Neuronal stem cell (in vitro differentiated cells): ENCODE measurements at regions not wholly inside any gene's neighbourhood (a gene's known extent, or its start where the extent isn't known, plus 50 kb on each side); places are given as distances from the start of the nearest gene placed in this dataset.
"Not testable (repeated sequence)": the region's sequence is repeated elsewhere in the genome, so short reads cannot be mapped to it uniquely, and the experiment has no call there.

Experiments used
- DNase-seq: peaks from one replicate; pipeline ENCODE4 v3.0.0-alpha.2; 2013; ENCODE audit warnings: low spot score
- H2AFZ ChIP-seq: one replicate; pipeline ENCODE4 v1.6.1; 2013; ENCODE audit warnings: mild to moderate bottlenecking, low read length, inconsistent platforms
- H2AK5ac ChIP-seq: 2 replicates; pipeline ENCODE4 v1.6.1; 2013; ENCODE audit warnings: low read depth, mild to moderate bottlenecking, inconsistent platforms, low read length, moderate library complexity, mixed read lengths
- H2BK120ac ChIP-seq: 2 replicates; pipeline ENCODE4 v1.6.1; 2013; ENCODE audit warnings: low read depth, mild to moderate bottlenecking, inconsistent platforms, low read length, moderate library complexity, mixed read lengths
- H2BK12ac ChIP-seq: one replicate; pipeline ENCODE4 v1.6.1; 2013; ENCODE audit warnings: low read length, inconsistent platforms
- H2BK15ac ChIP-seq: 2 replicates; pipeline ENCODE4 v1.6.1; 2013; ENCODE audit warnings: mild to moderate bottlenecking, low read length, inconsistent platforms, mixed read lengths
- H2BK5ac ChIP-seq: one replicate; pipeline ENCODE4 v1.6.1; 2013; ENCODE audit warnings: inconsistent platforms, mild to moderate bottlenecking, low read length, moderate library complexity
- H3K14ac ChIP-seq: one replicate; pipeline ENCODE4 v1.6.1; 2013; ENCODE audit warnings: low read length, inconsistent platforms
- H3K18ac ChIP-seq: 2 replicates; pipeline ENCODE4 v1.6.1; 2013; ENCODE audit warnings: low read length, inconsistent platforms
- H3K23ac ChIP-seq: 2 replicates; pipeline ENCODE4 v1.6.1; 2013; ENCODE audit warnings: low read depth, mild to moderate bottlenecking, mixed read lengths, low read length, inconsistent platforms; ENCODE audit not compliant: poor library complexity
- H3K27ac ChIP-seq: replicated peaks from 3 replicates; pipeline ENCODE4 v1.5.1; 2013; ENCODE audit warnings: low read length, inconsistent platforms
- H3K27me3 ChIP-seq, 3 experiments: 2 replicates each; pipeline ENCODE4 v1.6.1; 2013; ENCODE audit warnings: low read length in 3 of 3, mild to moderate bottlenecking in 2 of 3, inconsistent platforms in 1 of 3, low read depth in 1 of 3, mixed read lengths in 1 of 3, moderate library complexity in 1 of 3; ENCODE audit not compliant: control insufficient read depth in 3 of 3, insufficient read depth in 3 of 3
- H3K36me3 ChIP-seq, 2 donors: replicated peaks in 1 of 2; 2 replicates each; pipeline ENCODE4 v1.6.1; 2013; ENCODE audit warnings: low read length in 2 of 2; ENCODE audit not compliant: control insufficient read depth in 2 of 2, insufficient read depth in 2 of 2
- H3K4ac ChIP-seq: 2 replicates; pipeline ENCODE4 v1.6.1; 2013; ENCODE audit warnings: inconsistent platforms, mild to moderate bottlenecking, low read length, moderate library complexity
- H3K4me1 ChIP-seq, 2 donors: 1 replicate in 1 of 2; 2 replicates in 1 of 2; pipeline ENCODE4 v1.6.1; 2013; ENCODE audit warnings: low read length in 2 of 2, low read depth in 1 of 2; ENCODE audit not compliant: control insufficient read depth in 2 of 2, insufficient read depth in 1 of 2
- H3K4me2 ChIP-seq: one replicate; pipeline ENCODE4 v1.6.1; 2013; ENCODE audit warnings: mild to moderate bottlenecking, low read length, inconsistent platforms; ENCODE audit not compliant: insufficient read depth, poor library complexity, severe bottlenecking
- H3K4me3 ChIP-seq, 2 donors: 2 replicates each; pipeline ENCODE4 v1.5.1; 2013; ENCODE audit warnings: low read length in 2 of 2, mild to moderate bottlenecking in 2 of 2, inconsistent platforms in 1 of 2, moderate library complexity in 1 of 2
- H3K79me1 ChIP-seq: one replicate; pipeline ENCODE4 v1.6.1; 2013; ENCODE audit warnings: low read depth, mild to moderate bottlenecking, inconsistent platforms, low read length, moderate library complexity
- H3K9ac ChIP-seq: one replicate; pipeline ENCODE4 v1.6.1; 2013; ENCODE audit warnings: mild to moderate bottlenecking, low read depth, low read length, inconsistent platforms; ENCODE audit not compliant: poor library complexity
- H3K9me3 ChIP-seq, 2 donors: replicated peaks in 1 of 2; 2 replicates each; pipeline versions ENCODE3 to v1.6.1; 2013; ENCODE audit warnings: low read length in 2 of 2, mild to moderate bottlenecking in 2 of 2, inconsistent platforms in 1 of 2, low read depth in 1 of 2, mixed read lengths in 1 of 2, moderate library complexity in 1 of 2; ENCODE audit not compliant: control insufficient read depth in 2 of 2, insufficient read depth in 1 of 2
- H4K8ac ChIP-seq: one replicate; pipeline ENCODE4 v1.6.1; 2013; ENCODE audit warnings: low read depth, mild to moderate bottlenecking, inconsistent platforms, low read length, moderate library complexity
- H4K91ac ChIP-seq: one replicate; pipeline ENCODE4 v1.6.1; 2013; ENCODE audit warnings: low read length, low read depth, mild to moderate bottlenecking, inconsistent platforms; ENCODE audit not compliant: poor library complexity
- WGBS, 2 donors: extraction: QIAGEN DNeasy Blood & Tissue Kit; methylation state at CpG; one replicate each; pipeline ENCODE4 v1.1.7; 2013; ENCODE audit warnings: missing lambda C conversion rate in 2 of 2, mixed read lengths in 1 of 2; ENCODE audit not compliant: insufficient read length in 2 of 2, insufficient replicate concordance in 1 of 2; ENCODE audit errors: extremely low coverage in 2 of 2; 5-methylcytosine and 5-hydroxymethylcytosine counted together

GRCh38 chr13:86357106-86357505, 557.9 kb upstream of the SLITRK6 start:
- no peaks in the 10 kb centered on the region for H3K9me3 ChIP-seq
- no peak overlapping the region for H3K4me3 ChIP-seq

GRCh38 chr13:86363749-86364148, 564.5 kb upstream of the SLITRK6 start:
- H2BK5ac ChIP-seq, H2AFZ ChIP-seq, H3K9ac ChIP-seq, H3K27me3 ChIP-seq, H3K27ac ChIP-seq, H3K4me2 ChIP-seq, H3K14ac ChIP-seq, H3K79me1 ChIP-seq, H2AK5ac ChIP-seq, H3K23ac ChIP-seq, H2BK12ac ChIP-seq, H3K18ac ChIP-seq, H4K8ac ChIP-seq, H2BK15ac ChIP-seq, H3K4me3 ChIP-seq, DNase-seq, H3K9me3 ChIP-seq, H4K91ac ChIP-seq, H3K4me1 ChIP-seq, H2BK120ac ChIP-seq, H3K4ac ChIP-seq, H3K36me3 ChIP-seq: not testable (repeated sequence)
- WGBS, 2 donors, result no CpG with 5 or more reads among the region's 5 CpGs

More at GRCh38 chr13:86357106-86357505, 557.9 kb upstream of the SLITRK6 start:
- H3K4ac ChIP-seq, result no peak overlapping the region
- H3K14ac ChIP-seq, result no peak overlapping the region
- H3K18ac ChIP-seq, result no peak overlapping the region
- whole genome bisulfite sequencing, 2 donors, result no CpG with 5 or more reads among the region's 1 CpG
- no peak overlapping the region for H2AK5ac ChIP-seq
- H3K79me1 ChIP-seq, result no peaks in the 10 kb centered on the region
- H4K8ac ChIP-seq, result no peak overlapping the region
- H2BK5ac ChIP-seq, result no peak overlapping the region
- H2BK120ac ChIP-seq, result no peak overlapping the region
- H4K91ac ChIP-seq, result no peak overlapping the region
- no peak overlapping the region for H3K27ac ChIP-seq
- no peak overlapping the region for H2BK12ac ChIP-seq
- H2AFZ ChIP-seq, result no peak overlapping the region
- H3K4me2 ChIP-seq, result no peak overlapping the region
- no peak overlapping the region for H3K9ac ChIP-seq
- H3K36me3 ChIP-seq, result no peaks in the 10 kb centered on the region
- H3K23ac ChIP-seq, result no peak overlapping the region
- no peak for DNase-seq
- H3K27me3 ChIP-seq, result no peaks in the 10 kb centered on the region
- H3K4me1 ChIP-seq, result no peaks in the 10 kb centered on the region
- no peak overlapping the region for H2BK15ac ChIP-seq

GRCh38 chr13:86368924-86369323, 569.7 kb upstream of the SLITRK6 start:
- no peaks in the 10 kb centered on the region for H3K9me3 ChIP-seq
- H2AFZ ChIP-seq, result no peak overlapping the region
- no peak overlapping the region for H3K4me2 ChIP-seq
- H3K14ac ChIP-seq, result no peak overlapping the region
- no peak overlapping the region for H4K8ac ChIP-seq
- no peak overlapping the region for H3K4ac ChIP-seq
- no peak overlapping the region for H2BK12ac ChIP-seq
- no peak overlapping the region for H3K9ac ChIP-seq
- H2BK120ac ChIP-seq, result no peak overlapping the region
- H2BK5ac ChIP-seq, result no peak overlapping the region
- H3K36me3 ChIP-seq, result no peaks in the 10 kb centered on the region
- H3K4me3 ChIP-seq, result no peak overlapping the region
- no peak for DNase-seq
- WGBS, 2 donors, result no CpG with 5 or more reads among the region's 12 CpGs
- H3K23ac ChIP-seq, result no peak overlapping the region
- H3K27ac ChIP-seq, result no peak overlapping the region
- H3K79me1 ChIP-seq, result no peaks in the 10 kb centered on the region
- no peak overlapping the region for H3K18ac ChIP-seq
- no peaks in the 10 kb centered on the region for H3K27me3 ChIP-seq
- H2BK15ac ChIP-seq, result no peak overlapping the region
- H4K91ac ChIP-seq, result no peak overlapping the region
- H3K4me1 ChIP-seq, result no peaks in the 10 kb centered on the region
- no peak overlapping the region for H2AK5ac ChIP-seq

GRCh38 chr13:86377451-86377850, 578.2 kb upstream of the SLITRK6 start:
- H3K4ac ChIP-seq, result no peak overlapping the region
- no peaks in the 10 kb centered on the region for H3K36me3 ChIP-seq
- H2AFZ ChIP-seq, result no peak overlapping the region
- no peak overlapping the region for H3K18ac ChIP-seq
- no peak overlapping the region for H3K23ac ChIP-seq
- no peak overlapping the region for H4K8ac ChIP-seq
- no peak overlapping the region for H3K14ac ChIP-seq
- no peak overlapping the region for H4K91ac ChIP-seq
- H3K4me2 ChIP-seq, result no peak overlapping the region
- no peak overlapping the region for H3K27ac ChIP-seq
- no peaks in the 10 kb centered on the region for H3K4me1 ChIP-seq
- no peaks in the 10 kb centered on the region for H3K9me3 ChIP-seq
- no peaks in the 10 kb centered on the region for H3K79me1 ChIP-seq
- H3K4me3 ChIP-seq, result no peak overlapping the region
- H2BK5ac ChIP-seq, result no peak overlapping the region
- no peak overlapping the region for H2BK15ac ChIP-seq
- no peak overlapping the region for H3K9ac ChIP-seq
- no peak overlapping the region for H2BK120ac ChIP-seq
- DNase-seq, result no peak
- H2BK12ac ChIP-seq, result no peak overlapping the region
- no peaks in the 10 kb centered on the region for H3K27me3 ChIP-seq
- no peak overlapping the region for H2AK5ac ChIP-seq
- WGBS, 2 donors, result no CpG with 5 or more reads among the region's 2 CpGs
